ENCODE measurements at regions not wholly inside any gene's neighbourhood (a gene's known extent, or its start where the extent isn't known, plus 50 kb on each side); places are given as distances from the start of the nearest gene placed in this dataset.

- no peak for TF ChIP-seq CTCF (IDR thresholded peaks at IDR 0.05; ENCODE audit: borderline replicate concordance, control extremely low read depth, extremely low read depth, insufficient read depth, missing control alignments)
- in situ Hi-C loops (cut with MboI; ENCODE audit: low sequenced_read_pairs, unreplicated experiment): no loop called here
- no peak for DNase-seq (ENCODE audit: low spot score)
Measured at GRCh38 chr5:3000631-3001030, 249.2 kb upstream of the IRX2 start.

- in situ Hi-C loops (cut with MboI; ENCODE audit: low sequenced_read_pairs, unreplicated experiment): no loop called here
- DNase-seq (ENCODE audit: low spot score): no peak
- TF ChIP-seq CTCF (IDR thresholded peaks at IDR 0.05; ENCODE audit: borderline replicate concordance, control extremely low read depth, extremely low read depth, insufficient read depth, missing control alignments): no peak
Measured at GRCh38 chr5:2999926-3000325, 248.4 kb upstream of the IRX2 start.

- TF ChIP-seq CTCF (IDR thresholded peaks at IDR 0.05; ENCODE audit: borderline replicate concordance, control extremely low read depth, extremely low read depth, insufficient read depth, missing control alignments): no peak
- DNase-seq (ENCODE audit: low spot score): no peak
- in situ Hi-C loops (cut with MboI; ENCODE audit: low sequenced_read_pairs, unreplicated experiment): no loop called here
Measured at GRCh38 chr5:2998106-2998505, 246.6 kb upstream of the IRX2 start.

- TF ChIP-seq CTCF (IDR thresholded peaks at IDR 0.05; ENCODE audit: borderline replicate concordance, control extremely low read depth, extremely low read depth, insufficient read depth, missing control alignments): no peak
- in situ Hi-C loops (cut with MboI; ENCODE audit: low sequenced_read_pairs, unreplicated experiment): no loop called here
- no peak for DNase-seq (ENCODE audit: low spot score)
Measured at GRCh38 chr5:2997179-2997578, 245.7 kb upstream of the IRX2 start.

GRCh38 chr5:2996687-2997086, 245.2 kb upstream of the IRX2 start:
- no peak for TF ChIP-seq CTCF (IDR thresholded peaks at IDR 0.05; ENCODE audit: borderline replicate concordance, control extremely low read depth, extremely low read depth, insufficient read depth, missing control alignments)
- DNase-seq (ENCODE audit: low spot score): no peak
- in situ Hi-C loops (cut with MboI; ENCODE audit: low sequenced_read_pairs, unreplicated experiment): no loop called here

- no peak for DNase-seq (ENCODE audit: low spot score)
- in situ Hi-C loops (cut with MboI; ENCODE audit: low sequenced_read_pairs, unreplicated experiment): no loop called here
- no peak for TF ChIP-seq CTCF (IDR thresholded peaks at IDR 0.05; ENCODE audit: borderline replicate concordance, control extremely low read depth, extremely low read depth, insufficient read depth, missing control alignments)
Measured at GRCh38 chr5:2996248-2996647, 244.8 kb upstream of the IRX2 start.

GRCh38 chr5:2995667-2996066, 244.2 kb upstream of the IRX2 start:
- in situ Hi-C loops (cut with MboI; ENCODE audit: low sequenced_read_pairs, unreplicated experiment): no loop called here
- DNase-seq (ENCODE audit: low spot score): no peak
- TF ChIP-seq CTCF (IDR thresholded peaks at IDR 0.05; ENCODE audit: borderline replicate concordance, control extremely low read depth, extremely low read depth, insufficient read depth, missing control alignments): no peak
